HG02610 (cell line): ENCODE measurements at regions not wholly inside any gene's neighbourhood (a gene's known extent, or its start where the extent isn't known, plus 50 kb on each side); places are given as distances from the start of the nearest gene placed in this dataset.
"Not testable (repeated sequence)": the region's sequence is repeated elsewhere in the genome, so short reads cannot be mapped to it uniquely, and the experiment has no call there.

Experiments
- ATAC-seq: cut with Tn5 transposase; IDR thresholded peaks from one replicate; pipeline ENCODE4 v1.9.1; 2021; ENCODE audit warnings: mild to moderate bottlenecking, moderate library complexity; ENCODE audit not compliant: unreplicated experiment

- no peak for ATAC-seq
Observed at GRCh38 chr3:103847081-103848062, 1412.6 kb downstream of the ZPLD1 start.

DNA sequence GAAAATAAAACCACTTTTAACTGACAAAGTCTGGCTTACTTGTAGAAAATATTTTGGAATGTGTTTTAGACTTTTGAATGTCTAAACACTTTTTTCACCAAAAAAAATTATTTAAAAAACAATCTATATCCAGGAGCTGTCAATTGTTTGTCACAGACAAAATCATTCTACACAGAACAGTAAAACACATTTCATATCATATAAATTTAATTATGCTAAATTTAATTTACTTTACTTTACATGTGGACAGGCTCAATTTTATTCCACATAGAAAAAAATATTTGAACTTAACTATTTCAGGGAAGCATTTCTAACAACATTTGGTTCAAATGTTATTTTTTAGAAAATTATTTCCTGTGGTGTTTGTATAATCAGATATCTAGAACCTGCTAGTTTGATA is 1417.0 kb downstream of the ZPLD1 start:
- no peak for ATAC-seq

GRCh38 chr3:103862415-103862814 is 1427.6 kb downstream of the ZPLD1 start:
- ATAC-seq, result no peak

- ATAC-seq, result no peak
Observed at GRCh38 chr3:103863381-103863780, 1428.6 kb downstream of the ZPLD1 start.

DNA sequence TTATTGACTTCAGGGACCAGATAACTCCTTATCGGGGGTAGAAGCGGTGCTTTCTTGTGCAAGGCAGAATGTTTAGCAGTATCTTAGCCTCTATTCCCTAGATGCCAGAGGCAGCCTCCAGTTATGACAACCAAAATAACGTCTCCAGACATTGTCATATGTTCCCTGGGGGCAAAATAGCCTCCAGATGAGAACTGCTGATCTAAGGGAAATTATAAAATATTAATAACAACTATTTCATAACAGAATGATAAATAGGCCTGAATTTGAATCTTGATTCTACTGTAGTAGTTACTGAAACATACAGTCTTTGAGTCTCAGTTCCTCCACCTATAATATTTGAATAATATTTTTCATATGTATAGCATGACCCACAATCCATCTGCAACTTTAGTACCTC is 1431.3 kb downstream of the ZPLD1 start:
- ATAC-seq, result no peak

- ATAC-seq, result no peak
Observed at GRCh38 chr3:103873021-103873420, 1438.2 kb downstream of the ZPLD1 start.

DNA sequence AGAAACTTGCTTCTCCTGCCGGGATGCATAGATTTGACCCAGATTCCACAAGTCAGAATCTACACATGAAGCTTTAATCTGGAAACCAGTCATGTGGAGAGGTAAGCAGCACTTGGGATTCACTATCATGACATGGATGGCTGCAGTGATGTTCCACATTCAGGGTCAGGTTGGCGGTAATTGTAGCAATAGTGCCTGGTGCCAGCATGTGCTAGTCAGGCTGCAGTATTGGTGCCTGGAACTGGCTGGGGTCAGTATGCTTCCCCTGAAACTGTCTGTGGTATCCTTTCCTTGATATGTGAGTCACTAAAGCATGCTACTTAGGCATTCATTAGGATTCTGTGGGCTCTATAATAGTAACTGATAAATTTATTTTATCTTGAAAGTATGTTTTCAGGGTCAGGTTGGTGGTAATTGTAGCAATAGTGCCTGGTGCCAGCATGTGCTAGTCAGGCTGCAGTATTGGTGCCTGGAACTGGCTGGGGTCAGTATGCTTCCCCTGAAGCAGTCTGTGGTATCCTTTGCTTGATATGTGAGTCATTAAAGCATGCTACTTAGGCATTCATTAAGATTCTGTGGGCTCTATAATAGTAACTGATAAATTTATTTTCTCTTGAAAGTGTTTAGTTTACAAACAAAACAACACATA is 1439.2 kb downstream of the ZPLD1 start:
- ATAC-seq, result no peak

GRCh38 chr3:103881809-103882208 is 1447.0 kb downstream of the ZPLD1 start:
- not testable (repeated sequence) for ATAC-seq

DNA sequence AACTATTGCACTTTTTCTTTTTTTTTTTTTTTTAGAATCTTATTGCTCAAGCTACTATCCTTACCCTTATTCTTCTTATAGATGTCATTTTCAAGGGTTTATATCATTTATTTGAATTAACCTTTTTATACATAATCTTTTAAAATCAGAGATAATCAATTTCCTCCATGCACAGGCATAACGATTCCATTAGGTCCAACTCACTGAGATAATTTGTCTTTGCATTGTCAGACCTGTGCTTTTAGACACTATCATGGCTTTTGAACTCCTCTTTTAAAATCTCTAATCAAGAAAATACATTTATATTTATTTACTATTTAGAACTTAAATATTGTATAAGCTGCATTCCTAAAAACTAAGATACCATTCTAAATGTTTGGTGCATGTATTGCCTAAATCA is 1454.9 kb downstream of the ZPLD1 start:
- ATAC-seq, result no peak

GRCh38 chr3:103894162-103894822 is 1459.5 kb downstream of the ZPLD1 start:
- no peak for ATAC-seq

DNA sequence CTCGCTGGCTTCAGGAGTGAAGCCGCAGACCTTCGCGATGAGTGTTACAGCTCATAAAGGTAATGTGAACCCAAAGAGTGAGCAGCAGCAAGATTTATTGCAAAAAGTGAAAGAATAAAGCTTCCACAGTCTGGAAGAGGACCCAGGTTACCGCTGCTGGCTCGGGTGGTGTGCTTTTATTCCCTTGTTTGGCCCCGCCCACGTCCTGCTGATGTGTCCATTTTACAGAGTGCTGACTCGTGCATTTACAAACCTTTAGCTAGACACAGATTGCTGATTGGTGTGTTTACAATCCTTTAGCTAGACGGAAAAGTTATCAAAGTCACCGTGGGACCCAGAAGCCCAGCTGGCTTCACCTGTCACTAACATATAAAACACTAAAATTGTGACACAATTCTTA is 1464.5 kb downstream of the ZPLD1 start:
- no peak for ATAC-seq

- no peak for ATAC-seq
Observed at GRCh38 chr3:103904991-103905390, 1461.7 kb upstream of the ALCAM start.

DNA sequence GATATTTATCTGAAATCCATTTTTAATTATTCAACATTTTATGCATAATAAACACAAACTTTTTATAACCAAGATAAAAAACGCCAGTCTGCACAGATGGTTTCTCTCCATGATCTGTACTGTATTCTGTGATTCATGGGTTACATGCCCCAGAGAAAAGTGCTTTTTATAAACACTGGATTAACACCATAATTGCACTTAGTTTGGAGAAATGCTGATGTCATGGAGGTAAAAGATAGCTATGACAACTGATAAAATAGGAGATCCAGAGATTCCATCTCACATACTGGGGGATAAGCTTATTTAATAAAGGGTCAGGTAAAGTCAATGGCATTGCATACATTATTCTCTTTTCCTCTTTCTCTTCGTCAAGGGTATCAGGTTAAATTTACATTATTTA is 1460.4 kb upstream of the ALCAM start:
- no peak for ATAC-seq

DNA sequence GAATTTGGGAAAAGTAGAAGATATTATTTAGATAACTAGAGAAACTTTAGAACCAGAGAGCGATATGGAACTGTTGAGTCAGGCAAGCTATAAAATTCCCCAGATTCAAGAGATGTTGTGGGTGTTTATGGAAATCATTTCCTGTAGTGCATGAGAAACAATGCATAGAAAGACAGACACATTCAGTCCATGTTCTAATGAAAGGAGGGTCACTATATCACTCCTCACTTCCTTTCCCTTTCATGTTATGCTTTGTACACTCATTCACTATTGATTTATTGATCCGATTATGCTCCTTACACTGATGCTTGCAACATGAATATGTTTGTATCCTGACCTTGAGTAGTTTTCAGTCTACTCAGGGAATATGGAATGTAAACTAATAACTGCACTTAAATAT is 1459.9 kb upstream of the ALCAM start:
- ATAC-seq, result no peak

DNA sequence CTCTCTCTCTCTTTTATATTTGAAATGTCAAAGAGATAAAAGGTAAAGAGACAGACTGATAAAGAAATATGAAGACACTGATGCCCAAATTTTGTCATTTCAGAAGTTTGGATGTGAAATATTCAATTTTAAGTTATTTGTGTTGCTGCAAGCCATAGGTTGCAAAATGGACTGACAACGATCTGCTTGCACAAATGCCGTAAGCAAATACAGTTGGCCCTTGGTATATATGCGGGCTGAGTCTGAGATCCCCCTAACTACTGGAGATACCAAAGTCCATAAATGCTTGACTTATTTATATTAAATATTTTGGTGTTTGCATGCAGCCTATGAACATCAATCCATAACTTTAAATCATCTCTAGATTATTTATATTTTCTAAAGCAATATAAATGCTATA is 1459.1 kb upstream of the ALCAM start:
- ATAC-seq, result no peak

DNA sequence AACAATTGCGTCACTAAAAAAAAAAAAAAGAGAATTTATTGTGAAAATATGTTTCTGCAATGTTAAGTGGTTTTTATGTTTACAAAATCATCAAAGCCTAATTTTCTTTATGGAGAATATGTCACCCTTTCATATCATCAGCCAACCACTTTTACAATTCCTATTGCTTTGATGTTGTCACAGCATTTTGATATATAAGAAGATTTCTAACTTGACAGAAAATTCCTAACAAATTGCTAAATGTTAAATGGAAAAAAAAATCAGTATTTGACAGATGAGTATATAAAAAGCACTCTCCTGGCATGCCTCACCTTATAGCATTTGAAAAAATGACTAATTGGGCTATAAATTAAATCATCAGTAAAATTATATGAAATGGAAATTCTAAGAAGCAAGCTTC is 1457.3 kb upstream of the ALCAM start:
- ATAC-seq, result no peak

DNA sequence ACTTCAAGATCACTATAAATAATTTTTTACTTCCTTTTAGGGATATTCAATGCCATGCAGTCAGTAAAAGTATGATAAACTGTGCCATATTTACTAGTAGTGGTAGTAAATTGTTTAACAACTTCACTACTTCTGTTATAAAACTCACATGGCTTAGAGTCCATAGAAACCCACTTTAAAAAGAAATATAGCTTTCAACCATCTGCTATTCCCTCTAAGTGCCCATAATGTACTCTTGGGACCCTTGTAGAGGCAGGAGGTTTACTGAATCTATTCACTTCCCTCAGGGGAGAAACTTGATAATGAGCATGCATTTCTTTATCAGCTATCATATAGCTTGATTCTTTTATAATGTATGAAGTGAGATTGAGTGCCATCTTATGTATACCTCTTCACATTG is 1448.4 kb upstream of the ALCAM start:
- ATAC-seq, result no peak

- no peak for ATAC-seq
Observed at GRCh38 chr3:103919327-103919726, 1447.4 kb upstream of the ALCAM start.

DNA sequence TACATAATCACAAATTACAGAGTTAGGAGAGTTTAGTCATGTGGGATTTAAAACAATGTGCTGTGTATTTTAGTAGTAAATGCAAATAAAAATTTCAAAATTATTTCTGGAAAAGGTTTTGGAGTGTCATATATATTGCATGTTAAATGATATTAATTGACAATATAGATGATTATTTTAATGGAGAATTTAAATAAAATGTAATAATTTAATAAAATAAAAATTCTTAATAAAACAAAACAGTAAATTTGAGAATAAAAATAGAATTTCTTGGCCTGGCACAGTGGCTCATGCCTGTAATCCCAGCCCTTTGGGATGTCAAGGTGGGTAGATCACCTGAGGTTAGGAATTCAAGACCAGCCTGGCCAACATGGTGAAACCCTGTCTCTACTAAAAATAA is 1442.8 kb upstream of the ALCAM start:
- no peak for ATAC-seq

GRCh38 chr3:103924544-103924943 is 1442.2 kb upstream of the ALCAM start:
- ATAC-seq, result no peak

- no peak for ATAC-seq
Observed at GRCh38 chr3:103926936-103927335, 1439.8 kb upstream of the ALCAM start.

- ATAC-seq, result no peak
Observed at GRCh38 chr3:103927896-103928295, 1438.8 kb upstream of the ALCAM start.
